ENCODE measurements at regions not wholly inside any gene's neighbourhood (a gene's known extent, or its start where the extent isn't known, plus 50 kb on each side); places are given as distances from the start of the nearest gene placed in this dataset.

GRCh38 chr13:107234319-107235073 lies 666.6 kb upstream of the ARGLU1 start:
- no peak overlapping the region for H3K27ac ChIP-seq (ENCODE audit: extremely low read depth, low read depth, low read length)
- POLR2A ChIA-PET = no interaction called here
- H3K4me1 ChIP-seq (ENCODE audit: control insufficient read depth, insufficient read depth, low read length) = no peaks in the 10 kb centered on the region
- no peaks in the 10 kb centered on the region for H3K36me3 ChIP-seq (ENCODE audit: control insufficient read depth in 2 of 2, insufficient read depth in 1 of 2, low read length in 2 of 2)
- no peak overlapping the region for H3K4me3 ChIP-seq (ENCODE audit: low read depth, low read length)
- CTCF ChIA-PET = no interaction called here
- TF ChIP-seq PRDM1 (tag by site-specific recombination; IDR thresholded peaks at IDR 0.05) (no peak), OSR2 (tag by site-specific recombination; IDR thresholded peaks at IDR 0.05) (no peak), ZNF146 (tag by site-specific recombination; IDR thresholded peaks at IDR 0.05) (no peak), ZNF777 (tag by site-specific recombination; IDR thresholded peaks at IDR 0.05; ENCODE audit: borderline replicate concordance) (no peak), ZBTB11 (tag by site-specific recombination; conservative IDR thresholded peaks at IDR 0.05; ENCODE audit: low read depth) (no peak), INSM2 (tag by site-specific recombination; IDR thresholded peaks at IDR 0.05) (no peak), ZNF544 (tag by site-specific recombination; IDR thresholded peaks at IDR 0.05) (no peak), ZNF530 (tag by site-specific recombination; IDR thresholded peaks at IDR 0.05; ENCODE audit: low read depth) (no peak), ZNF18 (tag by site-specific recombination; IDR thresholded peaks at IDR 0.05) (no peak), ZNF37A (tag by site-specific recombination; IDR thresholded peaks at IDR 0.05) (no peak), ZSCAN16 (tag by site-specific recombination; IDR thresholded peaks at IDR 0.05) (no peak), SP7 (tag by site-specific recombination; IDR thresholded peaks at IDR 0.05) (no peak), ZNF785 (tag by site-specific recombination; IDR thresholded peaks at IDR 0.05) (no peak), ZNF366 (tag by site-specific recombination; conservative IDR thresholded peaks at IDR 0.05) (no peak), ZNF670 (tag by site-specific recombination; IDR thresholded peaks at IDR 0.05; ENCODE audit: low read depth) (no peak), ZNF140 (tag by site-specific recombination; IDR thresholded peaks at IDR 0.05) (no peak), GLIS2 (tag by site-specific recombination; IDR thresholded peaks at IDR 0.05) (no peak), ZNF155 (tag by site-specific recombination; IDR thresholded peaks at IDR 0.05) (no peak), ZNF621 (tag by site-specific recombination; IDR thresholded peaks at IDR 0.05) (no peak), ZNF426 (tag by site-specific recombination; IDR thresholded peaks at IDR 0.05) (no peak)
- H3K9me3 ChIP-seq (ENCODE audit: control insufficient read depth, insufficient read depth, low read depth, low read length) = no peaks in the 10 kb centered on the region

- H3K4me1 ChIP-seq (ENCODE audit: control insufficient read depth, insufficient read depth, low read length) = no peaks in the 10 kb centered on the region
- no peak overlapping the region for H3K27ac ChIP-seq (ENCODE audit: extremely low read depth, low read depth, low read length)
- H3K4me3 ChIP-seq (ENCODE audit: low read depth, low read length) = no peak overlapping the region
- H3K36me3 ChIP-seq (ENCODE audit: control insufficient read depth in 2 of 2, insufficient read depth in 1 of 2, low read length in 2 of 2) = no peaks in the 10 kb centered on the region
- no peaks in the 10 kb centered on the region for H3K9me3 ChIP-seq (ENCODE audit: control insufficient read depth, insufficient read depth, low read depth, low read length)
- CTCF ChIA-PET = no interaction called here
- TF ChIP-seq ZNF707 (tag by site-specific recombination; IDR thresholded peaks at IDR 0.05) (no peak), ZNF610 (tag by site-specific recombination; IDR thresholded peaks at IDR 0.05; ENCODE audit: borderline replicate concordance) (no peak)
- POLR2A ChIA-PET = no interaction called here
Observed at GRCh38 chr13:107233541-107233940, 665.6 kb upstream of the ARGLU1 start.
